Nephron (organoid): ENCODE measurements at regions not wholly inside any gene's neighbourhood (a gene's known extent, or its start where the extent isn't known, plus 50 kb on each side); places are given as distances from the start of the nearest gene placed in this dataset.

Source experiments
- H3K27ac Mint-ChIP-seq, 3 experiments: 2 replicates each; pipeline ENCODE4 v1.8.0; 2020; ENCODE audit warnings: mixed read lengths in 3 of 3, mild to moderate bottlenecking in 2 of 3, moderate library complexity in 1 of 3
- H3K27me3 Mint-ChIP-seq: 2 replicates; pipeline ENCODE4 v1.8.0; 2021; ENCODE audit warnings: low read depth, mild to moderate bottlenecking, moderate library complexity, mixed read lengths
- H3K36me3 Mint-ChIP-seq: 2 replicates; pipeline ENCODE4 v1.8.0; 2020; ENCODE audit warnings: low read depth, mixed read lengths
- H3K4me1 Mint-ChIP-seq: 2 replicates; pipeline ENCODE4 v1.8.0; 2020; ENCODE audit warnings: mixed read lengths
- H3K4me3 Mint-ChIP-seq, 3 experiments: 2 replicates each; pipeline ENCODE4 v1.8.0; 2020; ENCODE audit warnings: mild to moderate bottlenecking in 3 of 3, mixed read lengths in 3 of 3, moderate library complexity in 2 of 3
- H3K9me3 Mint-ChIP-seq: 2 replicates; pipeline ENCODE4 v1.8.0; 2020; ENCODE audit warnings: mixed read lengths
- CTCF ChIP-seq, 3 experiments: fragments of 200-600 bp; sonication (generic); IDR thresholded peaks; one replicate each; pipeline ENCODE4 v1.5.0; 2021; ENCODE audit warnings: antibody characterized with exemption in 3 of 3; ENCODE audit not compliant: unreplicated experiment in 3 of 3

DNA sequence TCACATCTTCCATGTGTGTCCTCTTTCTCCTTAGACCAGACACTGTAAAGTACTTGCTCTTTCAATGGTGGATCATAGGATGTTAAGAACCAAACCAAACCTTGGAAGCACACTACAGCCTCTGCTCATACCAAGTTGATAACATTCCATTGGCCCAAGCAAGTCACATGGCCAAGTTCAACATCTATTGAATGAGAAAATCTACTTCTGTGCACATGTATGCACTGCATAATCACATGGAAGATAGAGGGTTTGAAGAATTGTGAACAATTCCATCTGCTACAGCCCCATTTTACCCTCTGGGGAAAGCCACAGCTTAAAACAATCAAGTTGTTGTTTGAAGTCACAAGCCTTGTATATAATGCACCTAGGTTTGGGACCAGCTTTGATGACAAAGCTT is 68.2 kb downstream of the MFAP3 start:
- no peaks in the 10 kb centered on the region for H3K9me3 Mint-ChIP-seq
- peaks cover 13% of the 10 kb centered on the region for H3K27me3 Mint-ChIP-seq
- no peak overlapping the region for H3K4me3 Mint-ChIP-seq
- peaks cover 6% of the 10 kb centered on the region for H3K4me1 Mint-ChIP-seq
- no peak for TF ChIP-seq CTCF (IDR thresholded peaks at IDR 0.05; ENCODE audit: unreplicated experiment in 3 of 3)
- no peaks in the 10 kb centered on the region for H3K36me3 Mint-ChIP-seq
- H3K27ac Mint-ChIP-seq: no peak overlapping the region

DNA sequence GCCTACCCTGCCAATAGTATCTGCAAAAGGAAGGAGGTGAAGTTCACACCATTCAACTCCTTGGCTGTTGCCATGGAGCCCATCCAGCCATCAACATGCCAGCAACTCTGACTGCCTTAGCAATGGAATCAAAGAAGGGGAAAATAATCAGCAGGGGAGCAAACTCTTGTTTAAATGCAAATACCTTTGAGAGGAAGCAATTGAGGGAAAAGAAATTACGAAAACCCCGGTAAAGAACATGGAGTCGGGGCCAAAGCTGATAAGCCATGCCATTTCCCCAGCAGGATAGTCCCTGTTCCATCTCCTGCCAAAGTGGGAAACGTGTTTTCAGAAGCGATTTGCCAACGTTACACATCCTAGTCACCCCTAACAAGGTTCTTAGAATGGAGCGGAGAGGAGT is 69.0 kb downstream of the MFAP3 start:
- Mint-ChIP-seq H3K36me3 (no peaks in the 10 kb centered on the region), H3K27ac (no peak overlapping the region), H3K9me3 (no peaks in the 10 kb centered on the region), H3K27me3 (peaks cover 13% of the 10 kb centered on the region), H3K4me1 (peaks cover 6% of the 10 kb centered on the region), H3K4me3 (no peak overlapping the region)
- TF ChIP-seq CTCF (IDR thresholded peaks at IDR 0.05; ENCODE audit: unreplicated experiment in 3 of 3): no peak

DNA sequence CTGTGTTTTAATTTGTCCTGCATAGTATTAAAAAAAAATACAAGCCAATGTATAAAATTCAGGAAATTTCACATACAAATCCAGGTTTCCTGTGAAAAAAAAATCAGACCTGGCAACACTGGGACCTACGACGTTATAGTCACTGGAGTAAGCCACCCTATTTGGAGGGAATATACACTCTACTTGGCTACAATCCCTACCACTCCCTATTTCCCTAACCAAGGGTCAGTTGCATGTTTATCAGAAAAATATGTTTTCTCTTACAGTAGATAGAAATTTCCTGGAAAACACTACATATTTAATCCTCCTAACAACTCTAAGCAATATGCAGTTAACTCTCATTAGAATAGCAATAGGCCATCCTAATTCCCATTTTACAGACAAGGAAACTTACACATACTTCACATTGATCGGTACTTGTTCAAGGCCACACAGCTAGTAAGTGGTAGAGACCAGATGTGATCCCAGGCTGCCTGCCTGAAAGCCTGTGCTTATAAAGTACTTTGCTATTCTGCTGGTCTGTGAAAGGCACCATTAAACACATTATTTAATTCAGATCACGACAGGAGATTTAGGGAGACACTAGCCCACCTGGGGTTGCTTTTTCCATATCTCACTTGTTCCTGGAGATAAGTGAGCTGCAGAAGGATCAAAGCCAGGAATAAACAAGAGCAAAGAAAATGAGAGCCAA is 70.8 kb downstream of the MFAP3 start:
- Mint-ChIP-seq H3K4me3 (no peak overlapping the region), H3K27me3 (peaks cover 13% of the 10 kb centered on the region), H3K9me3 (no peaks in the 10 kb centered on the region), H3K4me1 (peaks cover 6% of the 10 kb centered on the region), H3K27ac (no peak overlapping the region), H3K36me3 (no peaks in the 10 kb centered on the region)
- TF ChIP-seq CTCF (IDR thresholded peaks at IDR 0.05; ENCODE audit: unreplicated experiment in 3 of 3): no peak

DNA sequence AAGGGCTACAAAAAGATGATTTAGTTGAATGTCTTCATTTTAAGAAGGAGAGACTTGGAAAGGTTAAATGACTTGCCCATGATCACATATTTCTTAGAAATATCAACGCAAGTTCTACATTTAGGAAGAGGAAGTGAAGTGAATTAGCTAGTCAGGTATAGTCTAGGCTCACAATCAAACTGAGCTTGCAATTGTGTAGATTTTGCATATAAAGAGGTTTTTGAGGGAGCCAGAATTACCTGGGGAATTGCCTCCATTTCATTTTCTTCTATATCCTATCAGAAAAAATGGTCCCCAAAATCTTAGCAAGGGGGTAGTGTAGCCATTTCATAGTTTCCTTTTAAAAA is 71.3 kb downstream of the MFAP3 start:
- H3K9me3 Mint-ChIP-seq: no peaks in the 10 kb centered on the region
- H3K4me1 Mint-ChIP-seq: peaks cover 6% of the 10 kb centered on the region
- no peak overlapping the region for H3K27ac Mint-ChIP-seq
- peaks cover 14% of the 10 kb centered on the region for H3K27me3 Mint-ChIP-seq
- H3K36me3 Mint-ChIP-seq: no peaks in the 10 kb centered on the region
- TF ChIP-seq CTCF (IDR thresholded peaks at IDR 0.05; ENCODE audit: unreplicated experiment in 3 of 3): no peak
- H3K4me3 Mint-ChIP-seq: no peak overlapping the region

- Mint-ChIP-seq H3K4me1 (peaks cover 6% of the 10 kb centered on the region), H3K36me3 (no peaks in the 10 kb centered on the region), H3K9me3 (no peaks in the 10 kb centered on the region), H3K4me3 (no peak overlapping the region), H3K27me3 (peaks cover 14% of the 10 kb centered on the region), H3K27ac (no peak overlapping the region)
- TF ChIP-seq CTCF (IDR thresholded peaks at IDR 0.05; ENCODE audit: unreplicated experiment in 3 of 3): no peak
These were observed 71.9 kb downstream of the MFAP3 start for GRCh38 chr5:154110716-154111115.

GRCh38 chr5:154111214-154111613 is 72.4 kb downstream of the MFAP3 start:
- Mint-ChIP-seq H3K27me3 (peaks cover 14% of the 10 kb centered on the region), H3K27ac (no peak overlapping the region), H3K4me1 (peaks cover 6% of the 10 kb centered on the region), H3K9me3 (no peaks in the 10 kb centered on the region), H3K36me3 (no peaks in the 10 kb centered on the region), H3K4me3 (no peak overlapping the region)
- no peak for TF ChIP-seq CTCF (IDR thresholded peaks at IDR 0.05; ENCODE audit: unreplicated experiment in 3 of 3)
